Activated CD4-positive, alpha-beta T cell treated with anti-CD3 and anti-CD28 coated beads, Interleukin-2, amount 10 ng/mL, durations not matched to agents 7 days and 5 days (primary cell): ENCODE measurements at regions not wholly inside any gene's neighbourhood (a gene's known extent, or its start where the extent isn't known, plus 50 kb on each side); places are given as distances from the start of the nearest gene placed in this dataset.

Experiments used
- CTCF ChIA-PET: fragments of 350-600 bp; sonication (Branson Sonifier 250); formaldehyde crosslinking; loops from one replicate; lab custom pipeline; 2021; ENCODE audit warnings: antibody characterized with exemption; lab: Charles Lee
- POLR2A ChIA-PET: fragments of 350-600 bp; sonication (Branson Sonifier 250); formaldehyde crosslinking; loops from one replicate; lab custom pipeline; 2021; ENCODE audit warnings: antibody characterized with exemption; lab: Charles Lee
- DNase-seq: peaks from one replicate; pipeline ENCODE4 v3.0.0-alpha.2; 2020
- H3K27ac Mint-ChIP-seq: one replicate; pipeline ENCODE4 v1.8.0; 2021; ENCODE audit warnings: mild to moderate bottlenecking, moderate library complexity, mixed read lengths
- H3K27me3 Mint-ChIP-seq: one replicate; pipeline ENCODE4 v1.8.0; 2021; ENCODE audit warnings: mixed read lengths
- H3K36me3 Mint-ChIP-seq: one replicate; pipeline ENCODE4 v1.8.0; 2021; ENCODE audit warnings: low read depth, mixed read lengths
- H3K4me1 Mint-ChIP-seq: one replicate; pipeline ENCODE4 v1.8.0; 2021; ENCODE audit warnings: mixed read lengths
- H3K4me3 Mint-ChIP-seq: one replicate; pipeline ENCODE4 v1.8.0; 2021; ENCODE audit warnings: mild to moderate bottlenecking, moderate library complexity, mixed read lengths
- H3K9me3 Mint-ChIP-seq: one replicate; pipeline ENCODE4 v1.8.0; 2021; ENCODE audit warnings: mixed read lengths

DNA sequence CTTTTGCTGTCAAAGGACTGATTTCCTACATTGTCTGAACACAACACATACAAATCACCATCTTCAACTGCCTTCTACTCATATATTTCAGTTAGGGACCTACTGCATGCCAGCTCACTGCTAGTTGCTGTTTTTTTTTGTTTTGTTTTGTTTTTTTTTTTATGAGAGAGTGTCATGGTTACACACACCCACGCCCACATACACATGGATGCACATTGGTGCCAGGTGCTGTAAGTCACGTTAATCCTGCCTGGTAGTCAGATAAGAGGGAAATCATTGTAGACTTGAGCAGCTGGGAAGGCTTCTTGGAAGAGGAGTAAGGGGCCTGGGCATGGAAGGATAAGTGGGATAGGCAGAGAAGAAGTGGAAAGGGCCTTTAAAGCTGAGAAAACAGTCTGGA lies 209.9 kb downstream of the TDRD15 start:
- CTCF ChIA-PET: interaction anchor here (0.6 kb wide), 1 partner anchor 106 kb away, joined by 4 read pairs; no protein-coding TSS in a partner anchor
- DNase-seq: no peak
- no peaks in the 10 kb centered on the region for H3K4me1 Mint-ChIP-seq
- no peaks in the 10 kb centered on the region for H3K27me3 Mint-ChIP-seq
- POLR2A ChIA-PET: interaction anchor here (0.6 kb wide), 1 partner anchor 18 kb away, joined by 10 read pairs; no protein-coding TSS in a partner anchor
- no peaks in the 10 kb centered on the region for H3K36me3 Mint-ChIP-seq
- no peak overlapping the region for H3K27ac Mint-ChIP-seq
- H3K9me3 Mint-ChIP-seq: peaks cover 4% of the 10 kb centered on the region
- H3K4me3 Mint-ChIP-seq: no peak overlapping the region

GRCh38 chr2:21346984-21347383 lies 223.2 kb downstream of the TDRD15 start:
- DNase-seq: no peak
- Mint-ChIP-seq H3K4me1 (no peaks in the 10 kb centered on the region), H3K27ac (no peak overlapping the region), H3K4me3 (no peak overlapping the region), H3K27me3 (no peaks in the 10 kb centered on the region), H3K36me3 (no peaks in the 10 kb centered on the region), H3K9me3 (no peaks in the 10 kb centered on the region)
- POLR2A ChIA-PET: no interaction called here
- CTCF ChIA-PET: no interaction called here

DNA sequence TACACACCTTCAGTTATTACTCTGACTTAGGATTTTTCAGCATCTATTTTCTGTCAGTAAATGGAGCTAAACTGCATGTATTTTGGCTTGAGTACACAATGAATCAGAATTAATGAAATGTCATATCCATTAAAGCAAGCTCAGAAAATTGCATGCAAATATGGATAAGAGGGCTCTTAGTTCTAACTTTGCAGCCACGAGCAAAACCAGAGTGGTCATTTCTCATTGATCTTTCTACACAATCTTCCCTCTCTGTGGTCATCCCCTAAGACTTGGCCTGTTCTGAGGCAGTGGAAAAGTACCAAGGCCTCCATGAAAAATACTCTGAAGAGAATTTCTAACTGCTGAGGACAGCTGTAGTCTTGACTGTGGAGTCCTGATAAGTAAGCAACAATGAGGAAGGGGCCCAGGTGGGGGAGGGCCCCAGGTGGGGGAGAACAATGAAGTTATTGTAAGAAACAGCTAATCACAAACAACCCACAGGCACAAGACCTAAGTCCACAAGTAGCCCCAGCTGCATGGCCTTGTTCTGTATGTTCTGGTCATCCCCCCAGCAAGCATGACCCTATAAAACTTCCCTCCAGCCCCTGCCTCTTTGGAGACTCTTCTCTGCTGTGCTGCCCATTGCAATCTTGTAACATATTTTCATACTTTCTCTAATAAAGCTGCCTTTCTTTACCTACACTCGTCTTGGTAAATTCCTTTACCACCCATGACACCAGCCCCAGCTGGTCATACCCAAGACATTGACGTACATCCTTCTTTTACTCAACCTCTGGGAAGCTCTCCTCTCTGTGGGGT lies 230.3 kb downstream of the TDRD15 start:
- ChIA-PET CTCF (no interaction called here), POLR2A (no interaction called here)
- Mint-ChIP-seq H3K9me3 (no peaks in the 10 kb centered on the region), H3K27ac (no peak overlapping the region), H3K27me3 (no peaks in the 10 kb centered on the region), H3K36me3 (no peaks in the 10 kb centered on the region), H3K4me1 (no peaks in the 10 kb centered on the region), H3K4me3 (no peak overlapping the region)
- no peak for DNase-seq

DNA sequence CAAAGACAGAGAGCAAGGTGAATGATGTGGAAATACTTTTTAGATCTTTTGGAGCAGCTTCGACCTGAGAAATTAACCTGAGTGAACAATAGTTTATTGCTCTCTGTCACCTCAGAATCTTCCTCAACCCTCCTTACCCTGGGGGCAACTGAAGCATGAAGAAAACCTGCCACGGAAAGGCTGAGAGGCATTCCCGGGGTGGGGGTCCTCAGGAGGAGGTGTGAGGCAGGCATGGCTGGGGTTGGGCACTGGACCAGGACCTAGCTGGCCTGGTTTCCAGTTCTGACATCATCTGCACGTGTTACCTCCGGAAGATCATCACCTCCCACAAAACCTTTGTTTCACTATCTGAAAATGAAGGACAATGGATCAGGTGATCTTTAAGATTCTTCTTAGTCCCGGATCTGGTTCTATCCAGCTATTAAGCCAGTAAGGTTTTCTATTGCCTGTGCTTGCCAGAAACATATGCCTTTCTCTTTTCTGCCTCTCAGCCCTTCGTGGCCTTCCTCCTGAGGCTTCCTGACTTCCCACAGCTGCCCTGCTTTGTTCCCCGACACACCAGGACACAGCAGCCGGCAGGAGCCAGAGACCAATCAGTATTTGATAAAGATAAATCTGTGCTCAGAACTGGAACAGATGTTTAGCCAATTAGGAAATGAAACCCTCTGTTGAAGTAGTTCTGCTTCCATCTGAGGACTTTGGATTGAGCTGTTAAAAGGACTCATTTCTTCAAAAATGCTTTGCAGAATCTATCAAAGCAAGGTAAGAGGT lies 232.5 kb downstream of the TDRD15 start:
- no peaks in the 10 kb centered on the region for H3K36me3 Mint-ChIP-seq
- no peaks in the 10 kb centered on the region for H3K4me1 Mint-ChIP-seq
- peaks cover 2% of the 10 kb centered on the region for H3K9me3 Mint-ChIP-seq
- H3K27ac Mint-ChIP-seq: no peak overlapping the region
- H3K27me3 Mint-ChIP-seq: no peaks in the 10 kb centered on the region
- ChIA-PET CTCF (no interaction called here), POLR2A (no interaction called here)
- DNase-seq: no peak
- no peak overlapping the region for H3K4me3 Mint-ChIP-seq

GRCh38 chr2:21356857-21357255 lies 233.1 kb downstream of the TDRD15 start:
- no peaks in the 10 kb centered on the region for H3K4me1 Mint-ChIP-seq
- H3K4me3 Mint-ChIP-seq: no peak overlapping the region
- peaks cover 2% of the 10 kb centered on the region for H3K9me3 Mint-ChIP-seq
- POLR2A ChIA-PET: no interaction called here
- H3K36me3 Mint-ChIP-seq: no peaks in the 10 kb centered on the region
- CTCF ChIA-PET: no interaction called here
- H3K27ac Mint-ChIP-seq: no peak overlapping the region
- no peaks in the 10 kb centered on the region for H3K27me3 Mint-ChIP-seq
- DNase-seq: no peak

- CTCF ChIA-PET: interaction anchor here (0.6 kb wide), 1 partner anchor 613 kb away, joined by 6 read pairs; no protein-coding TSS in a partner anchor
- Mint-ChIP-seq H3K4me1 (no peaks in the 10 kb centered on the region), H3K36me3 (no peaks in the 10 kb centered on the region), H3K9me3 (peaks cover 2% of the 10 kb centered on the region), H3K27ac (no peak overlapping the region), H3K27me3 (no peaks in the 10 kb centered on the region), H3K4me3 (no peak overlapping the region)
- POLR2A ChIA-PET: no interaction called here
- no peak for DNase-seq
Measured at GRCh38 chr2:21358976-21359375, 235.2 kb downstream of the TDRD15 start.

DNA sequence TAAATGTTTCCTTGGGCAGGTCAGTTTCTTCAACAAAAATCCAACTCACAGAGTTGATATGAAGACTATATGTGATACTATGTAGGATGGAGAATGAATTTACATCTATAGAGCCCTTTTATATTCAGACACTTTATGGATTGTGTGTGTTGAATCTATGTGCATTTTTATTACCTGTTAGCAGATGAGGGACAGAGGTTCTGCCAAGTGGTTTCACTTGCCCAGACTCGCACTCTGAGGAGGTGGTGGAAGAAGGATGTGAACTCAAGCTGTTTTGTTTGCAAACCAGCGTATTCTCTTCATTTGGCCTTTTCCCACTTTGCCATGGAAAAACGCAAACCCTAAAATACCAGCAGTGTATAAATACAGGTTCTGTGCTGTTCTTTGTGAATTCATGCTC lies 237.6 kb downstream of the TDRD15 start:
- POLR2A ChIA-PET: no interaction called here
- Mint-ChIP-seq H3K27ac (no peak overlapping the region), H3K9me3 (peaks cover 2% of the 10 kb centered on the region), H3K4me1 (no peaks in the 10 kb centered on the region), H3K4me3 (no peak overlapping the region), H3K36me3 (no peaks in the 10 kb centered on the region), H3K27me3 (no peaks in the 10 kb centered on the region)
- CTCF ChIA-PET: no interaction called here
- no peak for DNase-seq

DNA sequence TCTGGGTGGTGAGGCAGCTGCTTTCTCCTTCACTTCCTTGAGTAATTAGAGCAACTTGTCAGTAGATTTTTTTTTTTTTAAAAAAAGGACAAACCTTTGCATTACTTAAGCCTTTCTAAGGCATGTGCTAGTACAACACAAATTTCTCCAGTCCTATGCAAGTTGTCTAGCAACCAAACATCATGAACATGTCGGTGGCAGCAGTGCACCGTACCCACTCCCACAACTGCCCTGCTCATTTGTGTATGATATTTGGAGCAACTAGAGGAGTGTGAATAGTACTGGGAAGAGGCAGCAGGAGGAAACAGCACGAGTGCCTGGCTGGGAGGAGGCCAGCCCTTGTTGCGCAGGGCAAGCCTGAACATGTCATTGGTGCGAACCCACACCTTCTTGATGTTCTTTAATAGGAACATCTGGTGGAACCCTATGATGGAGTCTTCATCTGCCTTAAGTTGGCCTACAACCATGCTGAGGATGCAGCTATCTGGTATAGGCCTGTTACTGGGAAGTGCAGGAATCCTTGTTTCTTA lies 238.3 kb downstream of the TDRD15 start:
- ChIA-PET POLR2A (no interaction called here), CTCF (no interaction called here)
- Mint-ChIP-seq H3K27ac (no peak overlapping the region), H3K4me1 (no peaks in the 10 kb centered on the region), H3K4me3 (no peak overlapping the region), H3K36me3 (no peaks in the 10 kb centered on the region), H3K9me3 (peaks cover 2% of the 10 kb centered on the region), H3K27me3 (no peaks in the 10 kb centered on the region)
- no peak for DNase-seq

- H3K9me3 Mint-ChIP-seq: peaks cover 2% of the 10 kb centered on the region
- H3K27ac Mint-ChIP-seq: no peak overlapping the region
- ChIA-PET CTCF (no interaction called here), POLR2A (no interaction called here)
- H3K27me3 Mint-ChIP-seq: no peaks in the 10 kb centered on the region
- no peaks in the 10 kb centered on the region for H3K4me1 Mint-ChIP-seq
- no peak overlapping the region for H3K4me3 Mint-ChIP-seq
- no peaks in the 10 kb centered on the region for H3K36me3 Mint-ChIP-seq
- DNase-seq: no peak
Measured at GRCh38 chr2:21363364-21363763, 239.6 kb downstream of the TDRD15 start.

GRCh38 chr2:21367421-21367820 lies 243.7 kb downstream of the TDRD15 start:
- H3K27ac Mint-ChIP-seq: no peak overlapping the region
- ChIA-PET POLR2A (no interaction called here), CTCF (no interaction called here)
- no peak overlapping the region for H3K4me3 Mint-ChIP-seq
- no peaks in the 10 kb centered on the region for H3K9me3 Mint-ChIP-seq
- H3K36me3 Mint-ChIP-seq: no peaks in the 10 kb centered on the region
- H3K4me1 Mint-ChIP-seq: no peaks in the 10 kb centered on the region
- DNase-seq: no peak
- H3K27me3 Mint-ChIP-seq: no peaks in the 10 kb centered on the region

DNA sequence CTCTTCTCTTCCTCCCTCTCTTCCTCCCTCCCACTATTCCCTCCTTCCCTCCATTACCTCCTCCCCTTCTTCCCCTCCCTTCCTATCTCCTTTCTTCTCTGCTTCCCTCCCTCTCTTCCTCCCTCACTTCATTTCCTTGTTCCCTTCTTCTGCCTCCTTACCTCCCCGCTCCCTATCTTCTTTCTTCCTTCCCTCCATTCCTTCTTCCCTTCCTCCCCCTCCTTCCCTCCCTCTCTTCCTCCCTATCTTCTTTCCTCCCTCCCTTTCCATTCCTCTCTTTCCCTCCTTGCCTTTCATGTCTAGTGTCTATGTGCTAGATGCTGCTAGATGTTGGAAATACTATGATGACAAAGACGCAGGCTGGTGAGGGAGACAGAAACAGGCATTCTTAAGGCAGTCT lies 246.0 kb downstream of the TDRD15 start:
- POLR2A ChIA-PET: no interaction called here

GRCh38 chr2:21371499-21372003 lies 247.8 kb downstream of the TDRD15 start:
- CTCF ChIA-PET: no interaction called here
- POLR2A ChIA-PET: no interaction called here
- DNase-seq: no peak
- H3K4me1 Mint-ChIP-seq: no peaks in the 10 kb centered on the region
- no peak overlapping the region for H3K4me3 Mint-ChIP-seq
- H3K27me3 Mint-ChIP-seq: no peaks in the 10 kb centered on the region
- H3K9me3 Mint-ChIP-seq: no peaks in the 10 kb centered on the region
- H3K27ac Mint-ChIP-seq: no peak overlapping the region
- H3K36me3 Mint-ChIP-seq: no peaks in the 10 kb centered on the region

More for the DNA sequence above, 246.0 kb downstream of the TDRD15 start:
- Mint-ChIP-seq H3K36me3 (no peaks in the 10 kb centered on the region), H3K4me1 (no peaks in the 10 kb centered on the region), H3K4me3 (no peak overlapping the region), H3K27ac (no peak overlapping the region), H3K27me3 (no peaks in the 10 kb centered on the region), H3K9me3 (no peaks in the 10 kb centered on the region)
- CTCF ChIA-PET: no interaction called here
- no peak for DNase-seq

GRCh38 chr2:21372654-21373053 lies 248.9 kb downstream of the TDRD15 start:
- ChIA-PET POLR2A (no interaction called here), CTCF (no interaction called here)
- no peaks in the 10 kb centered on the region for H3K9me3 Mint-ChIP-seq
- H3K36me3 Mint-ChIP-seq: no peaks in the 10 kb centered on the region
- H3K27ac Mint-ChIP-seq: no peak overlapping the region
- H3K4me3 Mint-ChIP-seq: no peak overlapping the region
- H3K27me3 Mint-ChIP-seq: no peaks in the 10 kb centered on the region
- H3K4me1 Mint-ChIP-seq: no peaks in the 10 kb centered on the region
- DNase-seq: no peak
